ENCODE measurements at regions not wholly inside any gene's neighbourhood (a gene's known extent, or its start where the extent isn't known, plus 50 kb on each side); places are given as distances from the start of the nearest gene placed in this dataset.

GRCh38 chr6:109239651-109240321, 142.5 kb downstream of the CD164 start:
- H3K9me3 ChIP-seq (ENCODE audit: low read depth): no peaks in the 10 kb centered on the region
- H3K36me3 ChIP-seq: no peaks in the 10 kb centered on the region
- no peak for TF ChIP-seq CTCF (IDR thresholded peaks at IDR 0.05; ENCODE audit: low read depth, low read length)
- no peak overlapping the region for H3K27ac ChIP-seq
- DNase-seq (ENCODE audit: low read depth in 1 of 2, low spot score in 1 of 2): peak in 1 of 2 donors; percentile 34
- H3K4me1 ChIP-seq (ENCODE audit: low read depth): peaks cover 10% of the 10 kb centered on the region
- no peak overlapping the region for H3K4me3 ChIP-seq
- H3K27me3 ChIP-seq: no peaks in the 10 kb centered on the region

- Histone ChIP-seq H3K4me1 (ENCODE audit: low read depth) (peaks cover 10% of the 10 kb centered on the region), H3K9me3 (ENCODE audit: low read depth) (no peaks in the 10 kb centered on the region), H3K36me3 (no peaks in the 10 kb centered on the region), H3K27me3 (no peaks in the 10 kb centered on the region), H3K27ac (no peak overlapping the region), H3K4me3 (no peak overlapping the region)
- DNase-seq (ENCODE audit: low read depth in 1 of 2, low spot score in 1 of 2): no peak
- TF ChIP-seq CTCF (IDR thresholded peaks at IDR 0.05; ENCODE audit: low read depth, low read length): no peak
Observed at GRCh38 chr6:109239160-109239559, 143.1 kb downstream of the CD164 start.

- no peak for DNase-seq (ENCODE audit: low read depth in 1 of 2, low spot score in 1 of 2)
- Histone ChIP-seq H3K27ac (no peak overlapping the region), H3K4me1 (ENCODE audit: low read depth) (peaks cover 10% of the 10 kb centered on the region), H3K4me3 (no peak overlapping the region), H3K36me3 (no peaks in the 10 kb centered on the region), H3K9me3 (ENCODE audit: low read depth) (no peaks in the 10 kb centered on the region), H3K27me3 (no peaks in the 10 kb centered on the region)
- no peak for TF ChIP-seq CTCF (IDR thresholded peaks at IDR 0.05; ENCODE audit: low read depth, low read length)
Observed at GRCh38 chr6:109238396-109238795, 143.1 kb downstream of the CEP57L1 start.

GRCh38 chr6:109237986-109238329, 142.7 kb downstream of the CEP57L1 start:
- no peak for DNase-seq (ENCODE audit: low read depth in 1 of 2, low spot score in 1 of 2)
- TF ChIP-seq CTCF (IDR thresholded peaks at IDR 0.05; ENCODE audit: low read depth, low read length): no peak

GRCh38 chr6:109237077-109237985, 142.0 kb downstream of the CEP57L1 start:
- no peaks in the 10 kb centered on the region for H3K36me3 ChIP-seq
- H3K9me3 ChIP-seq (ENCODE audit: low read depth): no peaks in the 10 kb centered on the region
- peak in 1 of 2 donors; percentile 40 for DNase-seq (ENCODE audit: low read depth in 1 of 2, low spot score in 1 of 2)
- H3K27me3 ChIP-seq: no peaks in the 10 kb centered on the region
- H3K4me3 ChIP-seq: no peak overlapping the region
- peaks cover 10% of the 10 kb centered on the region for H3K4me1 ChIP-seq (ENCODE audit: low read depth)
- TF ChIP-seq CTCF (IDR thresholded peaks at IDR 0.05; ENCODE audit: low read depth, low read length): no peak
- H3K27ac ChIP-seq: no peak overlapping the region

More at GRCh38 chr6:109237986-109238329, 142.7 kb downstream of the CEP57L1 start:
- Histone ChIP-seq H3K27me3 (no peaks in the 10 kb centered on the region), H3K4me3 (no peak overlapping the region), H3K36me3 (no peaks in the 10 kb centered on the region), H3K9me3 (ENCODE audit: low read depth) (no peaks in the 10 kb centered on the region), H3K4me1 (ENCODE audit: low read depth) (peaks cover 10% of the 10 kb centered on the region), H3K27ac (no peak overlapping the region)

Measured in cardiac muscle cell (in vitro differentiated cells and primary cell).